Loucy (cell line): ENCODE measurements at regions not wholly inside any gene's neighbourhood (a gene's known extent, or its start where the extent isn't known, plus 50 kb on each side); places are given as distances from the start of the nearest gene placed in this dataset.
"Not testable (repeated sequence)": the region's sequence is repeated elsewhere in the genome, so short reads cannot be mapped to it uniquely, and the experiment has no call there.

Experiments used
- EZH2phosphoT487 ChIP-seq: fragments of 200-600 bp; IDR thresholded peaks from 2 replicates; pipeline ENCODE4 v1.6.1; 2018; ENCODE audit warnings: antibody characterized with exemption, mild to moderate bottlenecking, moderate library complexity, borderline replicate concordance
- TF ChIP-seq, protein P1 (sequence below): fragments of 200-600 bp; sonication (generic); conservative IDR thresholded peaks from 2 replicates; pipeline ENCODE4 v1.5.1; 2014; ENCODE audit warnings: mild to moderate bottlenecking, antibody characterized with exemption, low read length

DNA sequence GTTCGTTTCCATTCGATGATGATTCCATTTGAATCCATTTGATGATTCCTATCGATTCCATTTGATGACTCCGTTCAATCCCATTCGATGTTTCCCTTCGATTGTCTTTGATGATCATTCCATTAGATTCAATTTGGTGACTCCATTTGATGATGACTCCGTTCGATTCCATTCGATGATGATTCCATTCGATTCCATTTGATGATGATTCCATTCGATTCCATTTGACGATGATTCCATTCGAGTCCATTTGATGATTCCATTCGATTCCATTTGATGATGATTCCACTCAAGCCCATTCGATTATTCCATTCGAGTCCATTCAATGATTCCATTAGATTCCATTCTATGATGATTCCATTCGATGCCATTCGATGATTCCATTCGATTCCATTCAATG, 2730.6 kb downstream of the RPIA start:
- TF ChIP-seq, protein P1, sequence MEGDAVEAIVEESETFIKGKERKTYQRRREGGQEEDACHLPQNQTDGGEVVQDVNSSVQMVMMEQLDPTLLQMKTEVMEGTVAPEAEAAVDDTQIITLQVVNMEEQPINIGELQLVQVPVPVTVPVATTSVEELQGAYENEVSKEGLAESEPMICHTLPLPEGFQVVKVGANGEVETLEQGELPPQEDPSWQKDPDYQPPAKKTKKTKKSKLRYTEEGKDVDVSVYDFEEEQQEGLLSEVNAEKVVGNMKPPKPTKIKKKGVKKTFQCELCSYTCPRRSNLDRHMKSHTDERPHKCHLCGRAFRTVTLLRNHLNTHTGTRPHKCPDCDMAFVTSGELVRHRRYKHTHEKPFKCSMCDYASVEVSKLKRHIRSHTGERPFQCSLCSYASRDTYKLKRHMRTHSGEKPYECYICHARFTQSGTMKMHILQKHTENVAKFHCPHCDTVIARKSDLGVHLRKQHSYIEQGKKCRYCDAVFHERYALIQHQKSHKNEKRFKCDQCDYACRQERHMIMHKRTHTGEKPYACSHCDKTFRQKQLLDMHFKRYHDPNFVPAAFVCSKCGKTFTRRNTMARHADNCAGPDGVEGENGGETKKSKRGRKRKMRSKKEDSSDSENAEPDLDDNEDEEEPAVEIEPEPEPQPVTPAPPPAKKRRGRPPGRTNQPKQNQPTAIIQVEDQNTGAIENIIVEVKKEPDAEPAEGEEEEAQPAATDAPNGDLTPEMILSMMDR = not testable (repeated sequence)
- TF ChIP-seq EZH2phosphoT487 = not testable (repeated sequence)
